IMR-90 (cell line): ENCODE measurements at regions not wholly inside any gene's neighbourhood (a gene's known extent, or its start where the extent isn't known, plus 50 kb on each side); places are given as distances from the start of the nearest gene placed in this dataset.

Experiments
- ATAC-seq: fragments of 200-7000 bp; cut with Tn5 transposase; 2 replicates; pipeline ENCODE4 v1.9.1; 2020; ENCODE audit warnings: low read depth, mild to moderate bottlenecking, moderate library complexity
- BruUV-seq: library from RNA; stranded (reverse); fragments of 400-500 nt; replicated peaks from 2 replicates; lab custom pipeline; 2021; lab: Mats Ljungman, UMichigan
- CTCF ChIA-PET: fragments of 300-600 bp; formaldehyde crosslinking; extraction: SDS; loops from one replicate; lab custom pipeline; 2021; ENCODE audit warnings: antibody characterized with exemption; lab: Yijun Ruan, JAX
- POLR2A ChIA-PET: fragments of 300-600 bp; sonication (Branson Sonifier 250); formaldehyde crosslinking; loops from one replicate; lab custom pipeline; 2022; ENCODE audit warnings: antibody characterized with exemption; ENCODE audit not compliant: unreplicated experiment; lab: Charles Lee
- DNase-seq: peaks from one replicate; pipeline ENCODE4 v3.0.0; 2013
- H2AFZ ChIP-seq: replicated peaks from 2 replicates; pipeline ENCODE3; 2013; ENCODE audit warnings: low read length, mild to moderate bottlenecking; ENCODE audit not compliant: poor library complexity
- H2AK5ac ChIP-seq: 2 replicates; pipeline ENCODE4 v1.6.1; 2013; ENCODE audit warnings: low read depth, low read length, inconsistent platforms
- H2AK9ac ChIP-seq: replicated peaks from 2 replicates; pipeline ENCODE3; 2013; ENCODE audit warnings: mild to moderate bottlenecking, low read depth, low read length, moderate library complexity; ENCODE audit not compliant: poor library complexity
- H2BK120ac ChIP-seq: 2 replicates; pipeline ENCODE4 v1.6.1; 2013; ENCODE audit warnings: low read depth, low read length, inconsistent platforms
- H2BK15ac ChIP-seq: 3 replicates; pipeline ENCODE4 v1.6.1; 2013; ENCODE audit warnings: low read depth, low read length, inconsistent platforms
- H2BK20ac ChIP-seq: 2 replicates; pipeline ENCODE4 v1.6.1; 2013; ENCODE audit warnings: low read depth, mild to moderate bottlenecking, inconsistent platforms, low read length, moderate library complexity
- H2BK5ac ChIP-seq: 2 replicates; pipeline ENCODE4 v1.6.1; 2013; ENCODE audit warnings: mild to moderate bottlenecking, low read depth, low read length, inconsistent platforms; ENCODE audit not compliant: poor library complexity, severe bottlenecking
- H3K14ac ChIP-seq: replicated peaks from 2 replicates; pipeline ENCODE4 v1.6.1; 2013; ENCODE audit warnings: low read depth, low read length, inconsistent platforms
- H3K18ac ChIP-seq: 2 replicates; pipeline ENCODE4 v1.6.1; 2013; ENCODE audit warnings: low read depth, low read length, control low read depth
- H3K23ac ChIP-seq: 2 replicates; pipeline ENCODE4 v1.6.1; 2013; ENCODE audit warnings: low read depth, low read length, inconsistent platforms
- H3K27ac ChIP-seq: 2 replicates; pipeline ENCODE4 v1.5.1; 2013; ENCODE audit warnings: mild to moderate bottlenecking, control low read depth, low read length; ENCODE audit not compliant: insufficient read depth
- H3K27me3 ChIP-seq: 2 replicates; pipeline ENCODE4 v1.6.1; 2013; ENCODE audit warnings: low read length; ENCODE audit not compliant: control insufficient read depth, insufficient read depth
- H3K36me3 ChIP-seq: 2 replicates; pipeline ENCODE4 v1.6.1; 2013; ENCODE audit warnings: low read length, mixed read lengths; ENCODE audit not compliant: control insufficient read depth, insufficient read depth
- H3K4ac ChIP-seq: 2 replicates; pipeline ENCODE4 v1.6.1; 2013; ENCODE audit warnings: low read depth, low read length, inconsistent platforms
- H3K4me1 ChIP-seq: 2 replicates; pipeline ENCODE4 v1.6.1; 2013; ENCODE audit warnings: low read length, mixed read lengths; ENCODE audit not compliant: control insufficient read depth, insufficient read depth
- H3K4me2 ChIP-seq: 2 replicates; pipeline ENCODE4 v1.6.1; 2013; ENCODE audit warnings: low read depth, mild to moderate bottlenecking, control low read depth, low read length, moderate library complexity
- H3K4me3 ChIP-seq: 2 replicates; pipeline ENCODE4 v1.5.1; 2013; ENCODE audit warnings: low read depth, mild to moderate bottlenecking, control low read depth, low read length, moderate library complexity; ENCODE audit not compliant: insufficient read depth
- H3K56ac ChIP-seq: 2 replicates; pipeline ENCODE4 v1.6.1; 2013; ENCODE audit warnings: low read length, inconsistent platforms; ENCODE audit not compliant: insufficient read depth; ENCODE audit errors: extremely low read depth
- H3K79me1 ChIP-seq, 2 experiments: 2 replicates each; pipeline ENCODE4 v1.6.1; 2013; ENCODE audit warnings: low read length in 2 of 2, inconsistent platforms in 1 of 2, low read depth in 1 of 2
- H3K9ac ChIP-seq: 2 replicates; pipeline ENCODE4 v1.6.1; 2013; ENCODE audit warnings: low read depth, low read length, control low read depth
- H3K9me1 ChIP-seq: 2 replicates; pipeline ENCODE4 v1.6.1; 2013; ENCODE audit warnings: low read length, inconsistent platforms; ENCODE audit not compliant: insufficient read depth
- H3K9me3 ChIP-seq: 2 replicates; pipeline ENCODE4 v1.6.1; 2013; ENCODE audit warnings: low read length; ENCODE audit not compliant: control insufficient read depth, insufficient read depth
- H4K20me1 ChIP-seq: 2 replicates; pipeline ENCODE4 v1.6.1; 2013; ENCODE audit warnings: low read length, inconsistent platforms; ENCODE audit not compliant: insufficient read depth
- H4K5ac ChIP-seq: 2 replicates; pipeline ENCODE4 v1.6.1; 2013; ENCODE audit warnings: mild to moderate bottlenecking, low read depth, low read length, control low read depth
- H4K8ac ChIP-seq, 2 experiments: 2 replicates each; pipeline ENCODE4 v1.6.1; 2013; ENCODE audit warnings: low read depth in 2 of 2, low read length in 2 of 2, control low read depth in 1 of 2, inconsistent platforms in 1 of 2
- H4K91ac ChIP-seq: 2 replicates; pipeline ENCODE4 v1.6.1; 2013; ENCODE audit warnings: low read depth, low read length, inconsistent platforms; ENCODE audit not compliant: insufficient read depth
- BHLHE40 ChIP-seq: fragments of 150-350 bp; IDR thresholded peaks from 2 replicates; pipeline ENCODE4 v1.6.1; 2016; ENCODE audit warnings: mild to moderate bottlenecking, low read depth, low read length
- CEBPB ChIP-seq: IDR thresholded peaks from 2 replicates; pipeline ENCODE4 v1.6.1; 2012; ENCODE audit warnings: low read depth, low read length, improper control_type of control experiment
- WGBS, 2 experiments: methylation state at CpG; one replicate each; pipeline versions ENCODE4 v1.1.5 to v1.1.7; 2013; ENCODE audit warnings: missing lambda C conversion rate in 2 of 2; ENCODE audit not compliant: insufficient read length in 1 of 2; ENCODE audit errors: extremely low coverage in 2 of 2; 5-methylcytosine and 5-hydroxymethylcytosine counted together
- dilution Hi-C: fragments of 300-500 bp; cut with HindIII; formaldehyde crosslinking; loops from one replicate; pipeline ENCODE4 v1.14.3; 2018; ENCODE audit warnings: low sequenced_read_pairs; ENCODE audit not compliant: unreplicated experiment
- in situ Hi-C: fragments of 300-500 bp; cut with MboI; formaldehyde crosslinking; loops from 3 replicates; pipeline ENCODE4 v1.14.3; 2019; ENCODE audit warnings: low sequenced_read_pairs, inconsistent platforms, mixed read lengths
- intact Hi-C: fragments of 100-400 bp; cut with micrococcal nuclease; formaldehyde crosslinking; loops from 2 replicates; pipeline ENCODE4 v1.10.0; 2022

GRCh38 chr4:36601864-36602495 is 320.6 kb downstream of the DTHD1 start:
- Histone ChIP-seq H3K14ac (no peak overlapping the region), H3K4ac (no peak overlapping the region), H3K27ac (no peak overlapping the region), H2BK20ac (no peak overlapping the region), H4K20me1 (no peaks in the 10 kb centered on the region), H2BK120ac (no peak overlapping the region), H3K9ac (no peak overlapping the region), H3K18ac (no peak overlapping the region), H2BK5ac (no peak overlapping the region), H4K8ac (no peak overlapping the region), H3K23ac (no peak overlapping the region), H3K79me1 (no peaks in the 10 kb centered on the region), H3K56ac (no peak overlapping the region), H3K4me3 (no peak overlapping the region), H3K36me3 (no peaks in the 10 kb centered on the region), H2AK5ac (no peak overlapping the region), H3K4me2 (no peak overlapping the region), H4K5ac (no peak overlapping the region), H2BK15ac (no peak overlapping the region), H3K27me3 (no peaks in the 10 kb centered on the region), H3K4me1 (no peaks in the 10 kb centered on the region), H2AK9ac (no peak overlapping the region), H4K91ac (no peak overlapping the region), H3K9me1 (no peaks in the 10 kb centered on the region), H2AFZ (no peak overlapping the region), H3K9me3 (no peaks in the 10 kb centered on the region)
- CTCF ChIA-PET = no interaction called here
- intact Hi-C loops (no loop called here), dilution Hi-C loops (no loop called here), in situ Hi-C loops (no loop called here)
- no peak for ATAC-seq
- POLR2A ChIA-PET = no interaction called here
- TF ChIP-seq CEBPB (no peak), BHLHE40 (no peak)
- no TSS peak for BruUV-seq
- WGBS, 2 experiments = no CpG with 5 or more reads among the region's 3 CpGs
- DNase-seq = no peak
